Panc1 (cell line): ENCODE measurements at regions not wholly inside any gene's neighbourhood (a gene's known extent, or its start where the extent isn't known, plus 50 kb on each side); places are given as distances from the start of the nearest gene placed in this dataset.

Experiments used
- ATAC-seq: fragments of 200-7000 bp; cut with Tn5 transposase; 2 replicates; pipeline ENCODE4 v1.9.1; 2020; ENCODE audit warnings: mild to moderate bottlenecking, moderate library complexity
- BruUV-seq: library from RNA; stranded (reverse); fragments of 400-500 nt; replicated peaks from 2 replicates; lab custom pipeline; 2021; lab: Mats Ljungman, UMichigan
- CTCF ChIA-PET: fragments of 300-600 bp; sonication (Branson Sonifier 250); formaldehyde crosslinking; loops from one replicate; lab custom pipeline; 2022; ENCODE audit warnings: antibody characterized with exemption; lab: Charles Lee
- POLR2A ChIA-PET: fragments of 300-600 bp; sonication (Branson Sonifier 250); formaldehyde crosslinking; loops from one replicate; lab custom pipeline; 2022; ENCODE audit warnings: antibody characterized with exemption; lab: Charles Lee
- DNase-seq: peaks from one replicate; pipeline ENCODE4 v3.0.0-alpha.2; 2010; ENCODE audit warnings: low read depth, low spot score
- H3K27ac ChIP-seq: 2 replicates; pipeline ENCODE4 v1.5.1; 2011; ENCODE audit warnings: mild to moderate bottlenecking, low read length, inconsistent platforms
- H3K27me3 ChIP-seq: fragments of 200-500 bp; sonication (Bioruptor generic); 2 replicates; pipeline ENCODE4 v1.6.0; 2014; ENCODE audit warnings: low read length, inconsistent platforms; ENCODE audit not compliant: control insufficient read depth, insufficient read depth
- H3K36me3 ChIP-seq: fragments of 200-500 bp; sonication (Bioruptor generic); 2 replicates; pipeline ENCODE4 v1.5.1; 2014; ENCODE audit warnings: inconsistent platforms, mild to moderate bottlenecking, low read length, moderate library complexity; ENCODE audit not compliant: control insufficient read depth, insufficient read depth
- H3K4me1 ChIP-seq: 2 replicates; pipeline ENCODE4 v1.5.1; 2011; ENCODE audit warnings: inconsistent platforms, mild to moderate bottlenecking, low read length, moderate library complexity; ENCODE audit not compliant: control insufficient read depth, insufficient read depth
- H3K4me3 ChIP-seq, 2 experiments: 2 replicates each; pipeline ENCODE4 v1.5.1; 2011 to 2012; ENCODE audit warnings: low read depth in 2 of 2, low read length in 2 of 2, mild to moderate bottlenecking in 2 of 2, inconsistent platforms in 1 of 2, moderate library complexity in 1 of 2
- H3K9me3 ChIP-seq: fragments of 200-500 bp; sonication (Bioruptor generic); 2 replicates; pipeline ENCODE4 v1.5.1; 2014; ENCODE audit warnings: low read depth, mild to moderate bottlenecking, inconsistent platforms, low read length, moderate library complexity; ENCODE audit not compliant: control insufficient read depth, insufficient read depth
- POLR2AphosphoS5 ChIP-seq: IDR thresholded peaks from 2 replicates; pipeline ENCODE4 v1.6.1; 2012; ENCODE audit warnings: mild to moderate bottlenecking, low read depth, low read length, moderate library complexity
- REST ChIP-seq, 2 experiments: IDR thresholded peaks; 2 replicates each; pipeline ENCODE4 v1.6.1; 2011 to 2012; ENCODE audit warnings: low read depth in 2 of 2, control low read depth in 1 of 2, low read length in 1 of 2, mild to moderate bottlenecking in 1 of 2, moderate library complexity in 1 of 2; ENCODE audit not compliant: insufficient read depth in 1 of 2
- SIN3A ChIP-seq: IDR thresholded peaks from 2 replicates; pipeline ENCODE4 v1.6.1; 2012; ENCODE audit warnings: low read depth, mild to moderate bottlenecking, low read length, moderate library complexity, borderline replicate concordance; ENCODE audit not compliant: insufficient read depth
- TCF7L2 ChIP-seq: IDR thresholded peaks from 2 replicates; pipeline ENCODE4 v1.6.1; 2011; ENCODE audit warnings: mild to moderate bottlenecking, low read depth, low read length, inconsistent platforms
- in situ Hi-C: cut with HindIII; loops from 2 replicates; pipeline ENCODE4 v1.10.0; 2016; ENCODE audit warnings: low sequenced_read_pairs, low pct_unique_long_range_greater_than_20kb
- intact Hi-C: fragments of 100-400 bp; cut with micrococcal nuclease; formaldehyde crosslinking; loops from one replicate; pipeline ENCODE4 v1.10.0; 2022; ENCODE audit not compliant: unreplicated experiment
- TF ChIP-seq, protein P1 (sequence below): fragments of 450-650 bp; IDR thresholded peaks from 2 replicates; pipeline ENCODE4 v1.5.1; 2017; ENCODE audit warnings: mild to moderate bottlenecking

- H3K36me3 ChIP-seq, result no peaks in the 10 kb centered on the region
- BruUV-seq, result no TSS peak
- H3K27ac ChIP-seq, result no peak overlapping the region
- DNase-seq (no peak), ATAC-seq (peak; percentile 58; the same call in 1 of the 2 replicates)
- H3K27me3 ChIP-seq, result peaks cover 5% of the 10 kb centered on the region; the same call in 1 of the 2 replicates
- H3K4me1 ChIP-seq, result no peaks in the 10 kb centered on the region
- no peak overlapping the region for H3K4me3 ChIP-seq
- no peaks in the 10 kb centered on the region for H3K9me3 ChIP-seq
- TF ChIP-seq TCF7L2 (no peak), SIN3A (no peak), POLR2AphosphoS5 (no peak), REST (IDR thresholded peaks at IDR 0.05; ENCODE audit: insufficient read depth in 1 of 2, low read depth in 2 of 2, low read length in 1 of 2) (no peak)
- TF ChIP-seq, protein P1, sequence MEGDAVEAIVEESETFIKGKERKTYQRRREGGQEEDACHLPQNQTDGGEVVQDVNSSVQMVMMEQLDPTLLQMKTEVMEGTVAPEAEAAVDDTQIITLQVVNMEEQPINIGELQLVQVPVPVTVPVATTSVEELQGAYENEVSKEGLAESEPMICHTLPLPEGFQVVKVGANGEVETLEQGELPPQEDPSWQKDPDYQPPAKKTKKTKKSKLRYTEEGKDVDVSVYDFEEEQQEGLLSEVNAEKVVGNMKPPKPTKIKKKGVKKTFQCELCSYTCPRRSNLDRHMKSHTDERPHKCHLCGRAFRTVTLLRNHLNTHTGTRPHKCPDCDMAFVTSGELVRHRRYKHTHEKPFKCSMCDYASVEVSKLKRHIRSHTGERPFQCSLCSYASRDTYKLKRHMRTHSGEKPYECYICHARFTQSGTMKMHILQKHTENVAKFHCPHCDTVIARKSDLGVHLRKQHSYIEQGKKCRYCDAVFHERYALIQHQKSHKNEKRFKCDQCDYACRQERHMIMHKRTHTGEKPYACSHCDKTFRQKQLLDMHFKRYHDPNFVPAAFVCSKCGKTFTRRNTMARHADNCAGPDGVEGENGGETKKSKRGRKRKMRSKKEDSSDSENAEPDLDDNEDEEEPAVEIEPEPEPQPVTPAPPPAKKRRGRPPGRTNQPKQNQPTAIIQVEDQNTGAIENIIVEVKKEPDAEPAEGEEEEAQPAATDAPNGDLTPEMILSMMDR, result peak; percentile 37; the same call in 1 of the 2 replicates
- intact Hi-C loops (no loop called here), in situ Hi-C loops (no loop called here)
- CTCF ChIA-PET, result no interaction called here
- POLR2A ChIA-PET, result no interaction called here
Measured at GRCh38 chr10:128242641-128243040, 116.4 kb upstream of the MKI67 start.

DNA sequence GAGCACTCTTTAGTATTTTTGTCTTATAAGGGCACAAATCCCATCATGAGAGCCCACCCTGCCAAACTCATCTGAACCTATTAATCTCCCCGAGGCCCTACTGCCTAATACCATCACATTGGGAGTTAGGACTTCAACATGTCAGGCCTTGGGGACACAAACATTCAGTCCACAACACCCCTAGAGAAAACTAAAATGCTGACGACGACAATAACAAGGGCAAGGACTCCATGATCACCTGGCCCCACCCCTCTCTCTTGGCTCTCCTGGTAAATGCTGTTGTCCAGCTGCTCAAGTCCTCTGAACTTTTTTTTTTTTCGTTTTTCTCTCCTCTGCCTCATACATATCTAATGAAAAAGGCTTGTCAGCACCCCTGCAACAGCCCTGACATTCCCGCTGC lies 118.8 kb upstream of the MKI67 start:
- TF ChIP-seq TCF7L2, result no peak
- TF ChIP-seq, protein P1, result no peak
- TF ChIP-seq SIN3A, result no peak
- no peak for TF ChIP-seq REST (IDR thresholded peaks at IDR 0.05; ENCODE audit: insufficient read depth in 1 of 2, low read depth in 2 of 2, low read length in 1 of 2)
- TF ChIP-seq POLR2AphosphoS5, result no peak
- intact Hi-C loops (no loop called here), in situ Hi-C loops (no loop called here)
- H3K4me1 ChIP-seq, result no peaks in the 10 kb centered on the region
- no peak for DNase-seq
- H3K27ac ChIP-seq, result no peak overlapping the region
- no peak for ATAC-seq
- peaks cover 3% of the 10 kb centered on the region; the same call in 1 of the 2 replicates for H3K27me3 ChIP-seq
- no peaks in the 10 kb centered on the region for H3K9me3 ChIP-seq
- H3K36me3 ChIP-seq, result no peaks in the 10 kb centered on the region
- ChIA-PET POLR2A (no interaction called here), CTCF (interaction anchor here (0.6 kb wide), 1 partner anchor 71 kb away, joined by 3 read pairs; no protein-coding TSS in a partner anchor)
- H3K4me3 ChIP-seq, result no peak overlapping the region
- no TSS peak for BruUV-seq
